ENCODE measurements at regions not wholly inside any gene's neighbourhood (a gene's known extent, or its start where the extent isn't known, plus 50 kb on each side); places are given as distances from the start of the nearest gene placed in this dataset. TPM values are rescaled to one million over a fixed set of nuclear protein-coding genes. Genes with fewer than 3 reads are reported as not detected.

GRCh38 chr11:112899235-112900006 is 61.8 kb upstream of the NCAM1 start:
- ATAC-seq (ENCODE audit: low FRiP score) (no peak), DNase-seq (ENCODE audit: low spot score) (no peak)
- TF ChIP-seq CTCF (IDR thresholded peaks at IDR 0.05) = no peak

- TF ChIP-seq CTCF (IDR thresholded peaks at IDR 0.05) = no peak
- DNase-seq (ENCODE audit: low spot score) (no peak), ATAC-seq (ENCODE audit: low FRiP score) (no peak)
Observed at GRCh38 chr11:112901924-112902323, 59.3 kb upstream of the NCAM1 start.

GRCh38 chr11:112902361-112903011 is 58.7 kb upstream of the NCAM1 start:
- peak; percentile 69 for ATAC-seq (ENCODE audit: low FRiP score)
- DNase-seq (ENCODE audit: low spot score) = no peak
- TF ChIP-seq CTCF (IDR thresholded peaks at IDR 0.05) = no peak

- TF ChIP-seq CTCF (IDR thresholded peaks at IDR 0.05) = no peak
- DNase-seq (ENCODE audit: low spot score) = no peak
- ATAC-seq (ENCODE audit: low FRiP score) = no peak
Observed at GRCh38 chr11:112903340-112903739, 57.9 kb upstream of the NCAM1 start.

GRCh38 chr11:112911124-112911523 is 50.1 kb upstream of the NCAM1 start:
- no peak for DNase-seq (ENCODE audit: low spot score)
- no peak for ATAC-seq (ENCODE audit: low FRiP score)
- no peak for TF ChIP-seq CTCF (IDR thresholded peaks at IDR 0.05)

Small RNAs in the stretch of these regions (small RNA-seq; reads per million reads assigned to genes)
- gene RF00477 (not detected), gene RNU6-44P (not detected)

Measured in omental fat pad (tissue), 3 donors.